Astrocyte (in vitro differentiated cells and primary cell): ENCODE measurements at regions not wholly inside any gene's neighbourhood (a gene's known extent, or its start where the extent isn't known, plus 50 kb on each side); places are given as distances from the start of the nearest gene placed in this dataset.

Experiments used
- DNase-seq: peaks from one replicate; pipeline ENCODE4 v3.0.0-alpha.2; 2010; ENCODE audit warnings: low read depth
- FAIRE-seq: peaks from 2 replicates; lab custom pipeline; 2011; peaks lifted over from hg19 to GRCh38; lab: Jason Lieb, UNC
- H2AFZ ChIP-seq: 2 replicates; pipeline ENCODE4 v1.6.0; 2012; ENCODE audit warnings: low read depth, low read length, inconsistent platforms
- H3K27ac ChIP-seq: 2 replicates; pipeline ENCODE4 v1.5.1; 2011; ENCODE audit warnings: low read depth, low read length, inconsistent platforms
- H3K27me3 ChIP-seq: 2 replicates; pipeline ENCODE4 v1.6.0; 2011; ENCODE audit warnings: low read length, inconsistent platforms; ENCODE audit not compliant: insufficient read depth
- H3K36me3 ChIP-seq: 2 replicates; pipeline ENCODE4 v1.5.1; 2011; ENCODE audit warnings: low read length, inconsistent platforms; ENCODE audit not compliant: insufficient read depth
- H3K4me1 ChIP-seq: 2 replicates; pipeline ENCODE4 v1.5.1; 2011; ENCODE audit warnings: low read length, inconsistent platforms; ENCODE audit not compliant: insufficient read depth
- H3K4me2 ChIP-seq: 2 replicates; pipeline ENCODE4 v1.6.0; 2012; ENCODE audit warnings: low read length, inconsistent platforms
- H3K4me3 ChIP-seq: 2 replicates; pipeline ENCODE4 v1.5.1; 2011; ENCODE audit warnings: low read depth, mild to moderate bottlenecking, low read length, inconsistent platforms; ENCODE audit not compliant: insufficient read depth
- H3K79me2 ChIP-seq: 2 replicates; pipeline ENCODE4 v1.6.0; 2012; ENCODE audit warnings: mild to moderate bottlenecking, low read length, inconsistent platforms; ENCODE audit not compliant: insufficient read depth
- H3K9ac ChIP-seq: 2 replicates; pipeline ENCODE4 v1.6.0; 2012; ENCODE audit warnings: mild to moderate bottlenecking, low read length, inconsistent platforms
- H3K9me3 ChIP-seq: 2 replicates; pipeline ENCODE4 v1.5.1; 2012; ENCODE audit warnings: low read depth, mild to moderate bottlenecking, low read length, inconsistent platforms; ENCODE audit not compliant: insufficient read depth
- H4K20me1 ChIP-seq: 2 replicates; pipeline ENCODE4 v1.6.0; 2012; ENCODE audit warnings: low read length, inconsistent platforms; ENCODE audit not compliant: insufficient read depth
- H3K27ac Mint-ChIP-seq: one replicate; pipeline ENCODE4 v1.8.0; 2021; ENCODE audit warnings: mild to moderate bottlenecking, mixed read lengths; ENCODE audit not compliant: unreplicated experiment
- H3K27me3 Mint-ChIP-seq: one replicate; pipeline ENCODE4 v1.8.0; 2021; ENCODE audit warnings: low read depth, mixed read lengths; ENCODE audit not compliant: unreplicated experiment
- H3K36me3 Mint-ChIP-seq: one replicate; pipeline ENCODE4 v1.8.0; 2021; ENCODE audit warnings: low read depth, mixed read lengths; ENCODE audit not compliant: unreplicated experiment
- H3K4me1 Mint-ChIP-seq: one replicate; pipeline ENCODE4 v1.8.0; 2021; ENCODE audit warnings: low read depth, mixed read lengths; ENCODE audit not compliant: unreplicated experiment
- H3K4me3 Mint-ChIP-seq: one replicate; pipeline ENCODE4 v1.8.0; 2021; ENCODE audit warnings: mild to moderate bottlenecking, moderate library complexity, mixed read lengths; ENCODE audit not compliant: unreplicated experiment
- H3K9me3 Mint-ChIP-seq: one replicate; pipeline ENCODE4 v1.8.0; 2021; ENCODE audit warnings: mild to moderate bottlenecking, mixed read lengths; ENCODE audit not compliant: unreplicated experiment
- CTCF ChIP-seq: IDR thresholded peaks from 2 replicates; pipeline ENCODE4 v1.5.1; 2011; ENCODE audit warnings: low read depth, mild to moderate bottlenecking, inconsistent platforms, low read length, moderate library complexity; ENCODE audit not compliant: insufficient read depth
- EZH2 ChIP-seq: IDR thresholded peaks from 2 replicates; pipeline ENCODE4 v1.6.1; 2012; ENCODE audit warnings: mild to moderate bottlenecking, low read length, inconsistent platforms; ENCODE audit not compliant: insufficient read depth

- H3K79me2 ChIP-seq = no peaks in the 10 kb centered on the region
- H3K4me1 ChIP-seq = no peaks in the 10 kb centered on the region
- H3K27me3 Mint-ChIP-seq = peaks cover 2% of the 10 kb centered on the region
- H3K4me1 Mint-ChIP-seq = no peaks in the 10 kb centered on the region
- H3K4me2 ChIP-seq = no peak overlapping the region
- no peaks in the 10 kb centered on the region for H3K9me3 ChIP-seq
- H3K27ac ChIP-seq = no peak overlapping the region
- H2AFZ ChIP-seq = no peak overlapping the region
- H3K4me3 ChIP-seq = no peak overlapping the region
- H3K27ac Mint-ChIP-seq = no peak overlapping the region
- H3K27me3 ChIP-seq = no peaks in the 10 kb centered on the region
- no peak for DNase-seq
- H3K36me3 ChIP-seq = no peaks in the 10 kb centered on the region
- no peak for TF ChIP-seq CTCF
- no peak for TF ChIP-seq EZH2
- H3K9ac ChIP-seq = no peak overlapping the region
- H4K20me1 ChIP-seq = no peaks in the 10 kb centered on the region
- no peaks in the 10 kb centered on the region for H3K36me3 Mint-ChIP-seq
- no peaks in the 10 kb centered on the region for H3K9me3 Mint-ChIP-seq
- FAIRE-seq = no peak
- H3K4me3 Mint-ChIP-seq = no peak overlapping the region
These were observed 381.2 kb downstream of the NFIB start for GRCh38 chr9:13932528-13933267.

DNA sequence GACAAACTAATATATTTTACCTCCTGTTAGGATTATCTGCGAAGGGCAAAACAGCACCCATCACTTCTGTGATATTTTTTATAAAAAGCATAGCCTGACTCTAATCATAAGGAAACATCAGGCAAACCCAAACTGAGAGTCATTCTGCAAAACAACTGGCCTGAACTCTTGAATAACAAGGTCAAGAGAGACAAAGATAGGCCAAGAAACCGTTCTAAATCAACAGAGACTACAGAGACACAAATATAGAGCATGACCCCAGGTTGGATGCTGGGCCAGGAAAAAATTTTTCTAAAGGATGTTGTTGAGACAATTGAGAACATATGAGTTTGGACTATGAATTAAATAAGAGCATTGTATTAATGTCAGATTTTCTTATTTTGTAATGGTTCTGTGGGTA lies 384.9 kb downstream of the NFIB start:
- Mint-ChIP-seq H3K27me3 (no peaks in the 10 kb centered on the region), H3K4me1 (no peaks in the 10 kb centered on the region), H3K9me3 (no peaks in the 10 kb centered on the region), H3K4me3 (no peak overlapping the region), H3K36me3 (no peaks in the 10 kb centered on the region), H3K27ac (no peak overlapping the region)
- Histone ChIP-seq H3K9me3 (no peaks in the 10 kb centered on the region), H3K4me2 (no peak overlapping the region), H2AFZ (no peak overlapping the region), H3K4me3 (no peak overlapping the region), H3K27me3 (no peaks in the 10 kb centered on the region), H3K27ac (no peak overlapping the region), H3K36me3 (no peaks in the 10 kb centered on the region), H3K4me1 (no peaks in the 10 kb centered on the region), H3K9ac (no peak overlapping the region), H3K79me2 (no peaks in the 10 kb centered on the region), H4K20me1 (no peaks in the 10 kb centered on the region)
- TF ChIP-seq EZH2 = no peak
- DNase-seq (no peak), FAIRE-seq (no peak)

GRCh38 chr9:13923381-13923780 lies 390.6 kb downstream of the NFIB start:
- Histone ChIP-seq H3K4me2 (no peak overlapping the region), H3K4me3 (no peak overlapping the region), H3K27me3 (no peaks in the 10 kb centered on the region), H3K79me2 (no peaks in the 10 kb centered on the region), H4K20me1 (no peaks in the 10 kb centered on the region), H3K27ac (no peak overlapping the region), H3K4me1 (no peaks in the 10 kb centered on the region), H2AFZ (no peak overlapping the region), H3K9ac (no peak overlapping the region), H3K36me3 (no peaks in the 10 kb centered on the region), H3K9me3 (no peaks in the 10 kb centered on the region)
- no peak for DNase-seq
- H3K4me3 Mint-ChIP-seq = no peak overlapping the region
- TF ChIP-seq CTCF (no peak), EZH2 (no peak)
- no peaks in the 10 kb centered on the region for H3K36me3 Mint-ChIP-seq
- FAIRE-seq = no peak
- H3K4me1 Mint-ChIP-seq = no peaks in the 10 kb centered on the region
- no peaks in the 10 kb centered on the region for H3K27me3 Mint-ChIP-seq
- H3K27ac Mint-ChIP-seq = no peak overlapping the region
- no peaks in the 10 kb centered on the region for H3K9me3 Mint-ChIP-seq
